ENCODE measurements at regions not wholly inside any gene's neighbourhood (a gene's known extent, or its start where the extent isn't known, plus 50 kb on each side); places are given as distances from the start of the nearest gene placed in this dataset.

GRCh38 chr10:57395923-57396322, 871.8 kb downstream of the IPMK start:
- DNase-seq (ENCODE audit: low spot score), result no peak
- no peak for TF ChIP-seq CTCF (IDR thresholded peaks at IDR 0.05; ENCODE audit: extremely low read depth, missing control alignments)

GRCh38 chr10:57367412-57367811, 900.3 kb downstream of the IPMK start:
- DNase-seq (ENCODE audit: low spot score), result no peak
- no peak for TF ChIP-seq CTCF (IDR thresholded peaks at IDR 0.05; ENCODE audit: extremely low read depth, missing control alignments)

GRCh38 chr10:57362811-57363210, 904.9 kb downstream of the IPMK start:
- no peak for DNase-seq (ENCODE audit: low spot score)
- no peak for TF ChIP-seq CTCF (IDR thresholded peaks at IDR 0.05; ENCODE audit: extremely low read depth, missing control alignments)

GRCh38 chr10:57353403-57354003, 914.2 kb downstream of the IPMK start:
- DNase-seq (ENCODE audit: low spot score), result no peak
- no peak for TF ChIP-seq CTCF (IDR thresholded peaks at IDR 0.05; ENCODE audit: extremely low read depth, missing control alignments)

GRCh38 chr10:57351076-57351475, 916.6 kb downstream of the IPMK start:
- TF ChIP-seq CTCF (IDR thresholded peaks at IDR 0.05; ENCODE audit: extremely low read depth, missing control alignments), result no peak
- DNase-seq (ENCODE audit: low spot score), result no peak

- no peak for DNase-seq (ENCODE audit: low spot score)
- no peak for TF ChIP-seq CTCF (IDR thresholded peaks at IDR 0.05; ENCODE audit: extremely low read depth, missing control alignments)
Observed at GRCh38 chr10:57341294-57341693, 926.4 kb downstream of the IPMK start.

- no peak for TF ChIP-seq CTCF (IDR thresholded peaks at IDR 0.05; ENCODE audit: extremely low read depth, missing control alignments)
- DNase-seq (ENCODE audit: low spot score), result peak; percentile 48
Observed at GRCh38 chr10:57338823-57339558, 928.7 kb downstream of the IPMK start.
